Effector CD4-positive, alpha-beta T cell (primary cell): ENCODE measurements at regions not wholly inside any gene's neighbourhood (a gene's known extent, or its start where the extent isn't known, plus 50 kb on each side); places are given as distances from the start of the nearest gene placed in this dataset.
"Not testable (repeated sequence)": the region's sequence is repeated elsewhere in the genome, so short reads cannot be mapped to it uniquely, and the experiment has no call there.

Experiments used
- DNase-seq: peaks from one replicate; pipeline ENCODE4 v3.0.0-alpha.2; 2020

DNA sequence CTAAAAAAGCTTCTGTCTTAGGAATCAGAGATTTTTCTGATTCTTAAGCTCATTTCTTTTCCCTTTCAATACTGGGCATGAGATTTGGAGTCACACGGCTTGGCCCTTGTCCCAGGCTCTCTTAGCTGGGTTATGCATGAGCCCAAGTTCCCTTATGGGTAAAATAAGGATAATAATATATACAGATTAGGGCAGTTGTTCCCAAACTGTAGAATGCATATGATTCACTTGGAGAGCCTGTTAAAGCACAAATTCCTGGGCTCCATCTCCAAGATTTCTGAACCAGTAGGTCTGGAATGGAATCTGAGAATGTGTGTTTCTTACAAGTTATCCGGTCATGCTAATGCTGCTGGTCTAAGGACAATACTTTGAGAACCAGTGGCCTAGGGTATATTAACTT is 154.0 kb downstream of the REEP3 start:
- DNase-seq, result no peak

DNA sequence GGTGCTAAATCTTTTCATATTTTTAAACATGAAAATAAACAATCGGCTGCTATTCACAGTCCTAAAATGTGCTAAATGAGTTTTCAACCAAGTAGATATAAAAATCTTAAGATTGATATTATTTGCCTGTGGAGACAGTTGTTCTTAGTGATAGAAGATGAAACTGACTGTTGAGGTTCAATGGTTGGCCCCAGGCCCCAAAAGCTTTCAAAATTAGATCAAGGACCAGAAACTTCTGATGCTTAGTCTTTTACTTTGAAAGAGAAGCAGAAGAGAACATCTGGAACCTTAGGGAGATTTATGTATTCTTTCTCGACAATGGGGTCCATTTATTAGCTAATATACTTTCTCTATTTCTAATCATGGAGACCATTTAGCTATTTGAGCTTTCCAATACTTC is 155.8 kb downstream of the REEP3 start:
- DNase-seq, result no peak

DNA sequence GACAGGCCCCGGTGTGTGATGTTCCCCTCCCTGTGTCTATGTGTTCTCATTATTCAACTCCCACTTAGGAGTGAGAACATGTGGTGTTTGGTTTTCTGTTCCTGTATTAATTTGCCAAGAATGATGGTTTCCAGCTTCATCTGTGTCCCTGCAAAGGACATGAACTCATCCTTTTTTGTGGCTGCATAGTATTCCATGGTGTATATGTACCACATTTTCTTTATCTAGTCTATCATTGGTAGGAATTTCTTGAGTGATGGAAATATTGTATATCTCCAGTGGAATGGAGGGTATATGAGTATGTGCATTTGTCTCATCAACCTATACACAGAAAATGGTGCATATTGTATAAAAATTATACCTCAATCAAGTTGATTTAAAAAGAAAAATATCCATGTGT is 159.3 kb downstream of the REEP3 start:
- DNase-seq, result not testable (repeated sequence)

DNA sequence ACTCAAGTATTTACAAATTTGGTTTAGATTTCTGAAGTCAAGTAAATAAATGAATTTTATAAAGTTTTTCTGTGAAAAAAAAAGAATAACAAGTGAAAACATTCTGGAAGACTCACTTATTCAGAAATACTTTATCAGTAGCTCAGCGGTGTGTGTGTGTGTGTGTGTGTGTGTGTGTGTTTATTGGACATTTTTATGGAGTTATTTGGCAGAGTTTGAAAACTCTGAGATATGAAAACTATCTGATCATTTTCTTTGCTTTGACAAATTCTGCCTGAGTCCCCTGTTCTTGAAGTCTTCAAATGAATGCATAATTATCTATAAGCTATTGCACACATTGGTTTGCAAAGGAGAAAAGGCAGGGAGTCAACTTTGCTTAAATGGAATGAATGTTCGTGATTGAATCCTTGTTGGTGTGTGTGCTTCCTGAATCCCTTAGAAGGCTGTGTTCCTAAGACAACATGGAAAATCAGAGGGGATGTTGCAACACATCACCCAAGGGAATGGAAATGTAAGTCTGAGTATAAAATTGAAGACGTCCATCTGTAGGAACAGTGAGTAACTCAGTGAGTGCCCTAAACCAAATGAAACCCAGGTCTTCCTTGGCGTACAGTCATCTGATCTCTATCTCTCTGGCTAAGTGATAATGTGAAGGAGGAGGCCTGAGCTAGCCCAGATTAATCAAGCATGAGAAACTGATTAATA is 160.9 kb downstream of the REEP3 start:
- DNase-seq, result no peak

DNA sequence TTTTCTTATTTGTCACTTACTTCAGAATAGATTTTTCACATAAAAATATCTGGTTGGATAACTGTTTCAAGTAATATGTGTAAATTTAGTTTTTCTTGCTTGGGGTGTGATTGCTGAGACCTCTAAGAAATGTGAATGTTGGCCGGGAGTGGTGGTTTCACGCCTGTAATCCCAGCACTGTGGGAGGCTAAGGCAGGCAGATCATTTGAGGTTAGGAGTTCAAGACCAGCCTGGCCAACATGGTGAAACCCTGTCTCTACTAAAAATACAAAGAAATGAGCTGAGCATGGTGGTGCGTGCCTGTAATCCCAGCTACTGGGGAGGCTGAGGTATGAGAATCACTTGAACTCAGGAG is 161.5 kb downstream of the REEP3 start:
- DNase-seq, result not testable (repeated sequence)

DNA sequence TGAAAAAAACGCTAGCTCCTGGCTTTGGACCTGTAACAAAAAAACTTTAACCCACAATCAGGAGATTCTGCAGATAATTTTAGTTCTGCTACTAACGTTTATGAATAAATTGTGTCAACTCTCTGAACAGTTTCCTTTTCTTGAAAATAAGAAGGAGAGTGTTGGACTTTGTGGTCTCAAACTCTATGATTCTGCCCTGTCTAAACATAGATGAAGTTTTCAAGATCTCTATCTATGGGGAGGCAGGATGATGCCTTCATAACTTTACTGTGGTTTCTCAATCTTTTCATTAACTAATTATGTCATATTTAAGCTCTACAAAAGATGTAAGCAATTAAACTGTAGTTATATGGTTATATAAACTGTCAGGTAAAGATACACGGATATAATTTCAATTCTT is 162.0 kb downstream of the REEP3 start:
- DNase-seq, result no peak

DNA sequence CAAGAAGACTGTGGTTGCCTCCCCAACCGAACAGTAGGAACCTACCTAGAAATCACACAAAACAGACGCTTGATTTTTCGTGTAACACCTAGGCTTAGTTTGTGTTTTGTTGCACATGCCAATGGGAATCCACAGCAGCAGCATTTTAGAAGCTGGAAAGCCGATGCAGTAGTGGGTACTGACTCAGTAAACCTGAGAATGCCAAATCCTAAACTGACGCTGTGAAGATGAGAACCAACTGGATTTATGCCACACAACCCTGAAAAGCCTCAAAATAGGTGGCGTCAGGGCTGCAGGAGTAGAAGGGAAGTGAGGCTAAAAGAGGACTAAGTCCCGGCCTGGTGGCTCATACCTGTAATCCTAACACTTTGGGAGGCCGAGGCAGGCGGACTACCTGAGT is 162.5 kb downstream of the REEP3 start:
- no peak for DNase-seq

DNA sequence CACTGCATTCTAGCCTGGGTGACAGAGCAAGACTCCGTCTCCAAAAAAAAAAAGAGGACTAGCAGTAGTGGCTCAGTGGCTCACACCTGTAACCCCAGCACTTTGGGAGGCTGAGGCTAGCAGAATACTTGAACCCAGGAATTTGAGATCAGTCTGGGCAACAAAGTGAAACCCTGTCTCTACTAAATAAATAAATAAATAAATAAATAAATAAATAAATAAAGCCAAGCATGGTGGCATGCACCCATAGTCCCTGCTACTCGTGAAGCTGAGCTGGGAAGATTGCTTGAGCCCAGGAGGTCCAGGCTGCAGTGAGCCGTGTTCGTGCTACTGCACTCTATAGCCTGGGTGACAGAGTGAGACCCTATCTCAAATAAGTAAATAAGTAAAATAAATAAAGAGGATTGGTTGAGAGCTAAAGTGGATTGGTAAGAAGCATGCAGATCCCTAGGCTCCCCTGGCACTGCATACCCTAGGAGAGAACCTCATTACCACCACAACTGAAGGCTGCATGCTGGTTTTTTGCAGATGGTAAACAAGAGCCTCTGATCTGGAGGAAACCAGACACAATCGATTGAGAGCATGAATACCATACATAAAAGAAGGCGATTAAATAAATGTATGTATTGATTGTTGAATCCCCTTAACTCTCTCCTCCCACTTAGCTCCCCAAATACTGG is 163.2 kb downstream of the REEP3 start:
- DNase-seq, result no peak

DNA sequence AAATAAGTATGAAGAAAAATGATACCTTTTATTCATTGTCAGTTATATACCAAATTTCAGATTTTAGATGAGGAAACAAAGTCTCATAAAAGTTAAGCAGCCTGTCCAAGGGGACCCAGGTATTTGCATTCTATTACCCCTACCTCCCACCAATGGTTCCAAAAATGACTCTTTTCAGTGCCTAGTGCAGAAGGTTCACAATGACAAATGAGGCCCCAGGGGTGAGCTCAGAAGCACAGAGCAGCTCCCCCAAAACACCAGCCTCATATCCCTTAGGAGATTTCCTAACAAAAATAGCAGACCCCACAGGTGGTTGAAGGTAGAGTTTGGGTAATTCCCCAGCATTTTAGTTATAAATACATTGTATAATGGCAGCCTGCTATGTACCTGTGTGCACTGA is 168.6 kb downstream of the REEP3 start:
- no peak for DNase-seq

DNA sequence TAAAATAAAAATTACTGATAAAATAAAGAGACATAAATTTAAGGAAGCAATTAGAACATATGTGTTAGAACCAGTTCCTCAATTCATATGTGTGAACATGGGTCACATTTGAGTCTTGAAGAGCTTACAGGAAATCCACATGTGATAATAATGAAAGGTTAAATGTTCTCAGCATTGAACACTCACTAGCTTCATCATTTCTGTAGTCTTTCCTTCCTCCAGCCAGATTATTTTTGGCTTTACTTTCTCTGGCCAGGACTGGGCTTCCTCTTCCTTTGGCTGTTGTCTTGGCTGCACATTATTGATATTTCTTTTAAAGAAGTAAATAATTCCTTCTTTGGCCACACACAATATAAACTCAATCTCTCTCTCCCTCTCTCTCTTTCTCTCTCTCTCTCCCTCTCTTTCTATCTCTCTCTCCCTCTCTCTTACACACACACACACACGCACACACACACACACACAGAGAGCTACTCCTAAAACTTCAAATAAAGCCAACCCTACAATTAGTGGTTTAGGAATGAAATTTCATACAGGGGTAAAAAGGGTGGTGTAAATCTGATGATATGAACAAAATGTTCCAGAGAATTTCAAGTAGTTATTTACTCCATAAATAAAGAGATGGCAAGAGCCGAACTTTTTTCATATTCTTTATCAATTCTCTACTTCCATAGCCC is 171.2 kb downstream of the REEP3 start:
- DNase-seq, result no peak

DNA sequence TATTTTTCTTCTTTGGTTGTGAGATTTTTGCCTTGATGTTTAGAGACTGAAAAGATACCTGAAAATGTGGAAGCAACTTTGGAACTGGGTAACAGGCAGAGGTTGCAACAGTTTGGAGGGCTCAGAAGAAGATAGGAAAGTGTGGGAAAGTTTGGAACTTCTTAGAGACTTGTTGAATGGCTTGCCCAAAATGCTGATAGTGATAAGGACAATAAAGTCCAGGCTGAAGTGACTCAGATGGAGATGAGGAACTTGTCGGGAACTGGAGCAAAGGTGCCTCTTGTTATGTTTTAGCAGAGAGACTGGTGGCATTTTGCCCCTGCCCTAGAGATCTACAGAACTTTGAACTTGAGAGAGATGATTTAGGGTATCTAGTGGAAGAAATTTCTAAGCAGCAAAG is 171.8 kb downstream of the REEP3 start:
- DNase-seq, result not testable (repeated sequence)

DNA sequence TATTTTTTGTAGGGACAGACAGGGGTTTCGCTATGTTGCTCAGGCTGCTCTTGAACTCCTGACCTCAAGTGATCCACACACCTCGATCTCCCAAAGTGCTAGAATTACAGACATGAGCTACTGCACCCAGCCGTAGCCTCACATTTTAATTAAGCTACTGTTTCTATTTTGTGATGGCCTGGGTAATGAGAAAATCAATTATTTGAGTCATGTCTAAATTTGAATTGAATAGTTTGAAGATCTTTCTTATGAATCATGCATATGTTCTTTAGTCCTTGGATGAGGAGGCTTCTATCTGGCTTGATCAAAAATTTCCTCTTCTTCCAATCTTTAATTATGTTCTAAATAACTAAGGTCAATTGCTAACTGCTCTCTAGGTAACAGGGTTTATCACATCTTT is 175.0 kb downstream of the REEP3 start:
- no peak for DNase-seq

DNA sequence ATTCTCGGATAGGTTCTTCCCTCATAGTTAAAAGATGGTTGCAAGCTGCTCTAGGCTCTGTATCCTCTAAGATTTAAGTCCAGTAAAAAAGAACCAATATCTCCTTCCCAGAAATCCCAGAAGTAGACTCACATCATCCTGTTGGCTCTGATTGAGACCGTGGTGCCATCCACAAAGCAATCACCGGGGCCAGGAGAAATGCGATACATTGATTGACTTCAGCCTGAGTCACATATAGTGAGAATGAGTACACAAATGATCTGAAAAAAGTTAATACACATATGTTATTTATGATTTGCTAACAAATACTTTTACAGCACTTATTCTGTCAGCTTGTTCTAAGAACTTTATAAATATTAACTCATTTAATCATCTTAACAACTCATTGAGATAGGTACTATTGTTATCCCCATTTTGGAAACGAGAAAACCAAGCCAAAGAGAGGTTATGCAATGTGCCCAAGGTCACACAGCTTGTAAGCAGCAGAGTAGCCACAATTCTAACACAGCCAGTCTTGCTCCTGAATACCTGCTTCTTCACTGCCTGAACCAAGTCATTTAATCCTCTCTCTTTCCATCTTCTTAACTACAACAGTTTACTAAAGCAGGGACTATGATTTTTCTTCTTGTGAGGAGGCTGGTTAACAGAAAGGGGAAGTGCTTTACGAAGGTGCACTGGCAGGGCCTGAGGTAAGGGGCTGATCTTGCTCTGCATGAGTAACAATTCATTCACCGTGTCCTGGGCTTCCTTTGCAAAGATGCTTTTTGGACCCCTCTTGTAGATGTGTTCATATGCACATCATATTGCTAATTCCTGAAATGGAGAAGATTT is 177.0 kb downstream of the REEP3 start:
- DNase-seq, result no peak

DNA sequence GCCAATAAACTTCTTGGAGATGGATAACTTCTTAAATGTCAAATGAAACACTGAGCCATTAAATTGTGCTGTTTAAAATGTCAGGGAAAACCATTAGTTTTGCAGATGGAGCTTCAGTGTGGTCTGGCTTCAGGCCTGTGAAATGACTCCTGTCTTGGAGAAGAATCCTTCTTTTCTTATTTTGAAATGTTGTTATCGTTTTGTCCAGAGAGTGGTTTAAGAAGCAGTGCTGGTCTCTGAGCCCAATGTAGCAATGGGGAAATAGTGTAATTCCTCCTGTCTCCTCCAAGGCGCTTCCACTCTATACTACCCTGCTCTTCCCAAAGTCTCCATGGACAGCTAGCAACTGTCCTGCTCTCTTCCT is 177.6 kb downstream of the REEP3 start:
- no peak for DNase-seq

DNA sequence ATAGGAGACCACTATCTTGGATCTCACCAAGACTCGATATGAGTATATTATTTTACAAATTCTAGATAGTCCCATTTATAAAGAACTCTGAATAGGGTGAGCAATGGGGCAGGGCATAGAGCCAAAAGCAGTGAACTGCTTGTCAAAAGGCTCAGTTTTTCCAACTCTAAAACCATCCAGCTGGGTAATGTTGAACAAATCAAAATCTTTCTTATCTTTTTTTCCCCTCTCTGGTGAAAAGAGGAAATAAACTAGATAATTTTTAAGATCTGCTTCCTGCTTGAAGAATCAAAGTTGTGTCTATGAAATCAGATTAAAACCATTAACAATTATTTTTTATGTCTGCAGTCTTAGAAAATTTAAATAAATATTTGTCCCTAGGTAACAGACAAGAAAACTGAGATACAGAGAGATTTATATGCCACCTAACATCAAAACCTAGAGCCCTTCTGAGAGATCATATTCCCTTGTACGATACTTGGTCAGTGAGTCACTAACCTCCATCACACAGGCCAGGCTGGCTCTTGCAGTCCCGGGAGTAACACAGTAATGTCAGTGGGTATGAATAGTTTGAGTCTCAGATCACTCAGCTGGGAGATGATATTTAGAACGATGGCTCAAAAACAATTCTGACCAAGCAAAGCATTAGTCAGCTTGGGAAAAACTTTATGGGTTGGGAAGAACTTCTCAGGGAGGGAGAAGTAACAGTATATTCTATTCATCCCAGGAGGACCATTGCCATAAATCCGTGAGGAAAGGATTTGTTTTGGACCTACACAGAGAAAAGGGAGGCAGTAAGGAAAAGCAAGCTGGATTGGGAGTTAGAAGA is 178.8 kb downstream of the REEP3 start:
- DNase-seq, result no peak

DNA sequence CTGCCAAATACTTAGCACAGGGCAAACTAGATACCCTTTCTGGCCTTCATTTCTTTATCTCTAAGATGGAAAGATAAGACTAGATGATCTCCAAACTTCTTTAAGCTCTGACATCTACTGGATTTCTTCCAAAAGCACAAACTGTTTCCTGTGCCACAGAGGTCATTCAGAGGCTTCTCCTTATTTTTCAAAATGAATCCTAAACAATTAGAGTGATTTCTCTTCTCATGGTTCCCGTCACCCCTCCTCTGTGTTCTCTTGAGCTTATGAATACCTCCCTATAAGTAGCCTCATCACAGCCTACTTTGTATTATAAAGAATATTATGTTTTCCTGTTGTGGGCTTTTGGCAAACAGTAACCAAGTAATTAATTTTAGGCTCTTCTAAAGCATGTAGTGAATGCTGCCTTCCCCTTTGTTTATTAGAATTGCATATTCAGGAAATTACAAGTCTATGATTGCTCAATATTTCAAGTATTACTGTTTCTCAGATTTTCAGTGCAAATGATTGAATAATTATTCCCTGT is 179.5 kb downstream of the REEP3 start:
- no peak for DNase-seq

DNA sequence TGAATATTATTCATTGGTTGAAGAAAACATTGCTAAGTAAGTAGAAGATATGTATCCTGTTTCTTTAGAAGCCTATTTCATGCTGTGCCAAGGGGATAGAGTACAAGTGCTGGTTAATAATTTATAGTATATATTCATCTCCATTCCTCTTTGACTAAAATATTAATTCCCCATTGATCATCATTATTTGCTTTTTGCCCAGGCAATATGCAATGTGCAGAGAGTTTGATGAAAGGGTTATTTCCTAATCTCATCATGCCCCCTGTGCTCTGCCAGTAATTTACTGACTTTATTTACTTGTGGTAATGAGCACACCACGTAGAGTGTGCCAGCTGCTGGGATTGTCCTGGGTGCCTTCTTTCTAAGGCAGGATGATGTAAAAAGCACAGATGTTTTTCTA is 180.9 kb downstream of the REEP3 start:
- DNase-seq, result no peak

DNA sequence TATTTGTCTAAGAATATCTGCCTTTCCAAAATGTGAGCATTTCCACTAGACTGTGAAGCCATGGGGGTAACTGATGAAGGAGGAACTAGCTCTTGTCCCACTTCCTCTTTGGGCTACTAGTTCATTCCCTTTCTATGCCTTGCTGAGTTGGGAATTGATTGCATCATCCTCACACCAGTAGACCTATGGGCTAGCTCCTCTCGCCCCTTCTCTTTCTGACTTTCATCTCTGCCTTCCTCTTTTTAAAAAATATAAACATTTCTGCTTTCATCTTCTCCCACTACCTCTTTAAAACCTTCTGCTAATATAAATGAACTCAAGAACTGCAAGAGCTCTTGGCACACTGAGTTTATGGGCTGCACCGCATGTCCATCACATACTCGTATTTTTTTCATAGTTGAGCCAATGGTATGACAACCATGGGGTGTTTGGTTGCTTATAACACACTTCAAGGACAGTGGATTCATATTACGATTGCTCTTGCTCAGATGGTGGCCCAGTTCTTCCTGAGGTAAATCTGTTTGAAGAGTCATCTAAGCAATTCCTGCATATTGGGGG is 182.0 kb downstream of the REEP3 start:
- no peak for DNase-seq

DNA sequence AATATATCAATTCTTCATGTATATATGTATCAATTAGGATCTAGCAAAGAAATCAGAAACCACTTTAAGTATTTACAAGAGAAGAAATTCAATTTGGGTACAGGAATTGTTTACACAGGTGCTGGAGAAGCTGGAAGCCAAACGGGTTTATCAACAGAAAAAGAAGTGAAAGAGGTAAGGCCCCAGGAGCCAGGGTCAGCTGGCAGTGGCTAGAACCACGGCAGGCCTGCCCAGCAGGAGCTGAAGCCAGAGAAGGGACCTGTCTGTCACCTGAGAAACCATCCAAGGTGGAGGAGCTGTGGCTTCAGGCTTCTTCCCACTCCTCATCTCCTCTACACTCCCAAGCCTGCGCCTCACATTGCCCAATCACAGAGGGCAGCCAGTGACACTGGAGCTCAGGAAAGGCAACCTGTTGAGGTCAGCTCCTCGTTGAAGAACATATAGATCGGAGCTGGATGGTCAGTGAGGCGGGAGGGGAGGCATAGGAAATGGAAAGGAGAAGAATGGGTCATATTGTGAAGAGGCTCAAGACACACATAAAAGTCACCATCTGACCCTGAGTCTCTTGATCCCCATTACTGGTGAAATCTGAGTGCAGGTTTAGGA is 182.6 kb downstream of the REEP3 start:
- DNase-seq, result no peak

DNA sequence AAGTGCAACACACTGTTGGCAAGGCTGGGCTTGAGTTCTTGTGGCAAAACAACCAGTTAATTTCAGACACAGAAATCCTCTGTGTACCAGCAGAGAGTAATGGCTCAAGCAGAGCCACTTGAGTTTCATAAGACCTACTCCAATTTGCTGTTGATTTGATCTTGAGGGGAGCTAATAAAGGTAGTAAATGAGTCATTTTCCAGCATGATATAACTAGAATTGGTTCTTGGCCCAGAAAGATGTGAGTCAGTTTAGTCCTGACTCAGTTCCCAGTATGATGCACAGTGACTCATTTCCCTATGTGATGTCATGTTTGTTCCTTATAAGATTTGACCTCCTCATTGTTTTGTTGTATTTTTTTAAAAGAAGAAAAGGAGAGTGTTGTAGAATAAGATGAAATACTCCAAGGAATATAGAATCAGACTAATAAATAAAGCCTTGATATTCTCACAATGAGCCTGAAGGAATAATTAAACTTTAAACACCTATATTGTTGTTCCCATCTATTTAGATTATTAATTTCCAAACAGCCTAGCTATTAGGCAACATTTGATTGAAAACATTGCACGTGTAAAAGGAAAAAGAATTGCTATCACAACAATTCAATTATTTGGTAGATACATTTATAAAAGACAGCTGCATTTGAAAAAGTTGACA is 186.2 kb downstream of the REEP3 start:
- DNase-seq, result no peak

DNA sequence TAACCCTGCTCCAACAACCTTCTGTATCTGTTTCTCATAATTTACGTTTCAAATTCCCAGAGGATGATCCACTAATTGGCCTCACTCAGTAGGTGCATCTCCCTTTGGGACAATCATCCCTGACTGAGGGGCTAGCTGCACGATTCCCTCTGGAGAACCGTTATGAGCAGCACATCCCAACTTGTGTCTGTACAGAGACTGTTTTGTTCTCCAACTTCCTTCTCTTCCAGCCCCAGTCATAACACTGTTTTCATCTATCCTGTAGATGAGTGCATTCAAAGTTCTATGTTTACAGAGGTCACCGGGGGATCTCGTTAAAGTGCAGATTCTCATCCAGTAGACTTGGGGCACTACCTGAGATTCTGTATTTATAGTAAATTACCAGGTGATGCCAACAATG is 187.2 kb downstream of the REEP3 start:
- DNase-seq, result no peak
